H1 (cell line): ENCODE measurements at regions not wholly inside any gene's neighbourhood (a gene's known extent, or its start where the extent isn't known, plus 50 kb on each side); places are given as distances from the start of the nearest gene placed in this dataset.

ENCODE experiments used
- CTCF ChIA-PET: fragments of 300-600 bp; sonication (Branson Sonifier 250); formaldehyde crosslinking; loops from one replicate; lab custom pipeline; 2021; ENCODE audit not compliant: partially characterized antibody; lab: Charles Lee
- POLR2A ChIA-PET: fragments of 300-600 bp; sonication (Branson Sonifier 250); formaldehyde crosslinking; loops from one replicate; lab custom pipeline; 2021; ENCODE audit warnings: inconsistent platforms; ENCODE audit not compliant: partially characterized antibody; lab: Charles Lee
- DNase-seq, 2 experiments: peaks; one replicate each; pipeline versions ENCODE4 v3.0.0 to v3.0.0-alpha.2; 2010 to 2022; ENCODE audit warnings: low spot score in 2 of 2, low read depth in 1 of 2, mixed read lengths in 1 of 2
- FAIRE-seq: peaks from 2 replicates; lab custom pipeline; 2011; peaks lifted over from hg19 to GRCh38; lab: Jason Lieb, UNC
- H2AFZ ChIP-seq: 2 replicates; pipeline ENCODE4 v1.8.1; 2012; ENCODE audit warnings: low read length, inconsistent platforms
- H2AK5ac ChIP-seq: 2 replicates; pipeline ENCODE4 v1.6.1; 2013; ENCODE audit warnings: low read depth, low read length
- H2BK120ac ChIP-seq: replicated peaks from 2 replicates; pipeline ENCODE3; 2013; ENCODE audit warnings: low read depth, low read length, inconsistent platforms
- H2BK12ac ChIP-seq: 2 replicates; pipeline ENCODE4 v1.6.1; 2013; ENCODE audit warnings: low read depth, low read length
- H2BK15ac ChIP-seq: 2 replicates; pipeline ENCODE4 v1.6.1; 2013; ENCODE audit warnings: low read length
- H2BK20ac ChIP-seq: 2 replicates; pipeline ENCODE4 v1.6.1; 2013; ENCODE audit warnings: low read length
- H2BK5ac ChIP-seq: 2 replicates; pipeline ENCODE4 v1.6.1; 2013; ENCODE audit warnings: low read depth, low read length
- H3K14ac ChIP-seq: 2 replicates; pipeline ENCODE4 v1.6.1; 2013; ENCODE audit warnings: inconsistent platforms; ENCODE audit not compliant: insufficient read length
- H3K18ac ChIP-seq: 2 replicates; pipeline ENCODE4 v1.6.1; 2013; ENCODE audit warnings: low read length; ENCODE audit errors: extremely low read depth
- H3K23ac ChIP-seq: 2 replicates; pipeline ENCODE4 v1.6.1; 2013; ENCODE audit warnings: inconsistent platforms; ENCODE audit not compliant: insufficient read length
- H3K23me2 ChIP-seq: 2 replicates; pipeline ENCODE4 v1.6.1; 2013; ENCODE audit warnings: low read depth, low read length
- H3K27ac ChIP-seq: 2 replicates; pipeline ENCODE4 v1.6.1; 2011; ENCODE audit warnings: low read depth, low read length, inconsistent platforms
- H3K27me3 ChIP-seq, 4 experiments: replicated peaks in 1 of 4; 1 replicate in 1 of 4; 2 replicates in 3 of 4; pipeline versions ENCODE4 v1.6.1 to v1.8.1; 2011 to 2013; ENCODE audit warnings: low read length in 3 of 4, mild to moderate bottlenecking in 3 of 4, inconsistent platforms in 2 of 4, mixed read lengths in 2 of 4, moderate library complexity in 1 of 4; ENCODE audit not compliant: control insufficient read depth in 3 of 4, insufficient read depth in 3 of 4; ENCODE audit errors: extremely low read depth in 1 of 4
- H3K36me3 ChIP-seq, 4 experiments: 2 replicates each; pipeline versions ENCODE4 v1.6.1 to v1.8.1; 2011 to 2013; ENCODE audit warnings: mild to moderate bottlenecking in 4 of 4, low read length in 3 of 4, moderate library complexity in 2 of 4, control low read depth in 1 of 4, inconsistent platforms in 1 of 4; ENCODE audit not compliant: insufficient read depth in 4 of 4, control insufficient read depth in 2 of 4
- H3K4ac ChIP-seq: replicated peaks from 2 replicates; pipeline ENCODE3; 2013; ENCODE audit warnings: low read length, low read depth, mixed read lengths, inconsistent platforms; ENCODE audit not compliant: insufficient read length
- H3K4me1 ChIP-seq, 4 experiments: replicated peaks in 1 of 4; 1 replicate in 1 of 4; 2 replicates in 3 of 4; pipeline versions ENCODE4 v1.6.1 to v1.8.1; 2011 to 2013; ENCODE audit warnings: low read length in 3 of 4, inconsistent platforms in 2 of 4, mixed read lengths in 1 of 4; ENCODE audit not compliant: insufficient read depth in 4 of 4, control insufficient read depth in 3 of 4
- H3K4me2 ChIP-seq, 2 experiments: 2 replicates each; pipeline versions ENCODE4 v1.6.1 to v1.8.1; 2011 to 2013; ENCODE audit warnings: low read depth in 2 of 2, low read length in 2 of 2, control low read depth in 1 of 2, inconsistent platforms in 1 of 2, mild to moderate bottlenecking in 1 of 2; ENCODE audit not compliant: insufficient read depth in 1 of 2
- H3K4me3 ChIP-seq, 4 experiments: fragments of 200-600, 300-600 bp in 1 of 4; sonication (generic), shearing (Covaris generic), sonication (Bioruptor Twin) in 1 of 4; 2 replicates each; pipeline versions ENCODE4 v1.5.1 to v1.8.1; 2011 to 2016; ENCODE audit warnings: low read length in 4 of 4, low read depth in 3 of 4, control low read depth in 2 of 4, inconsistent platforms in 2 of 4, mild to moderate bottlenecking in 2 of 4, mixed read lengths in 1 of 4, moderate library complexity in 1 of 4; ENCODE audit not compliant: insufficient read depth in 2 of 4; ENCODE audit errors: extremely low read depth in 1 of 4
- H3K56ac ChIP-seq: replicated peaks from 2 replicates; pipeline ENCODE3; 2013; ENCODE audit warnings: low read depth, mild to moderate bottlenecking, mixed read lengths, low read length, inconsistent platforms; ENCODE audit not compliant: insufficient read length
- H3K79me1 ChIP-seq: 2 replicates; pipeline ENCODE4 v1.6.1; 2013; ENCODE audit warnings: low read depth, low read length, control low read depth
- H3K79me2 ChIP-seq, 2 experiments: 2 replicates each; pipeline versions ENCODE4 v1.6.1 to v1.8.1; 2012 to 2013; ENCODE audit warnings: low read length in 2 of 2, mild to moderate bottlenecking in 2 of 2, inconsistent platforms in 1 of 2; ENCODE audit not compliant: insufficient read depth in 2 of 2, control insufficient read depth in 1 of 2
- H3K9ac ChIP-seq, 4 experiments: replicated peaks in 1 of 4; 1 replicate in 1 of 4; 2 replicates in 3 of 4; pipeline versions ENCODE4 v1.6.1 to v1.8.1; 2011 to 2013; ENCODE audit warnings: low read depth in 3 of 4, low read length in 3 of 4, control low read depth in 2 of 4, mild to moderate bottlenecking in 2 of 4, moderate library complexity in 2 of 4, inconsistent platforms in 1 of 4; ENCODE audit errors: extremely low read depth in 1 of 4
- H3K9me3 ChIP-seq, 2 experiments: 2 replicates each; pipeline versions ENCODE4 v1.6.1 to v1.8.1; 2012 to 2013; ENCODE audit warnings: mild to moderate bottlenecking in 2 of 2, moderate library complexity in 2 of 2, control low read depth in 1 of 2, inconsistent platforms in 1 of 2, low read depth in 1 of 2, low read length in 1 of 2, mixed read lengths in 1 of 2; ENCODE audit not compliant: insufficient read depth in 2 of 2
- H4K20me1 ChIP-seq, 2 experiments: replicated peaks in 1 of 2; 2 replicates each; pipeline versions ENCODE3 to v1.8.1; 2011 to 2013; ENCODE audit warnings: inconsistent platforms in 2 of 2, low read length in 2 of 2, mild to moderate bottlenecking in 1 of 2; ENCODE audit not compliant: insufficient read depth in 2 of 2, control insufficient read depth in 1 of 2
- H4K5ac ChIP-seq: 2 replicates; pipeline ENCODE4 v1.6.1; 2013; ENCODE audit warnings: low read length, low read depth, mixed read lengths, inconsistent platforms; ENCODE audit not compliant: insufficient read length
- H4K8ac ChIP-seq: 2 replicates; pipeline ENCODE4 v1.8.0; 2013; ENCODE audit warnings: mild to moderate bottlenecking, moderate library complexity, low read length, inconsistent platforms; ENCODE audit not compliant: insufficient read depth; ENCODE audit errors: extremely low read depth
- H4K91ac ChIP-seq: replicated peaks from 2 replicates; pipeline ENCODE3; 2013; ENCODE audit warnings: low read length, mixed read lengths, inconsistent platforms; ENCODE audit not compliant: insufficient read length
- JUN ChIP-seq: IDR thresholded peaks from 2 replicates; pipeline ENCODE4 v1.6.1; 2011; ENCODE audit warnings: low read depth, mild to moderate bottlenecking, improper control_type of control experiment, low read length
- POLR2AphosphoS5 ChIP-seq: IDR thresholded peaks from 2 replicates; pipeline ENCODE4 v1.6.1; 2011; ENCODE audit warnings: low read depth, low read length
- TCF12 ChIP-seq: IDR thresholded peaks from 2 replicates; pipeline ENCODE4 v1.6.1; 2011; ENCODE audit warnings: low read depth, mild to moderate bottlenecking, low read length
- WGBS, 2 experiments: shearing (Covaris generic) in 1 of 2; methylation state at CpG; one replicate each; pipeline versions ENCODE4 v1.1.6 to v1.1.7; 2013 to 2015; ENCODE audit warnings: low lambda C conversion rate in 2 of 2, mixed read lengths in 2 of 2, inconsistent platforms in 1 of 2, low coverage in 1 of 2, missing lambda C conversion rate in 1 of 2; ENCODE audit not compliant: insufficient replicate concordance in 2 of 2, insufficient coverage in 1 of 2, insufficient read length in 1 of 2; ENCODE audit errors: extremely low coverage in 1 of 2, missing lambda C conversion rate in 1 of 2; 5-methylcytosine and 5-hydroxymethylcytosine counted together

GRCh38 chr11:127270851-127271250, 270.3 kb upstream of the KIRREL3 start:
- no peaks in the 10 kb centered on the region for H3K27me3 ChIP-seq
- H3K56ac ChIP-seq = no peak overlapping the region
- H2BK20ac ChIP-seq = no peak overlapping the region
- no peaks in the 10 kb centered on the region for H3K79me2 ChIP-seq
- H2AFZ ChIP-seq = no peak overlapping the region
- ChIA-PET POLR2A (no interaction called here), CTCF (interaction anchor here (0.8 kb wide), 1 partner anchor 16 kb away, joined by 3 read pairs; no protein-coding TSS in a partner anchor)
- H3K14ac ChIP-seq = no peak overlapping the region
- H2BK5ac ChIP-seq = no peak overlapping the region
- DNase-seq (no peak), FAIRE-seq (no peak)
- H2BK15ac ChIP-seq = no peak overlapping the region
- no peaks in the 10 kb centered on the region for H3K36me3 ChIP-seq
- no peak overlapping the region for H3K4me3 ChIP-seq
- peaks cover 0 to 3% (median 0%) of the 10 kb centered on the region in 4 experiments; a peak in 1 of 7 replicates for H3K4me1 ChIP-seq
- no peak overlapping the region for H2BK12ac ChIP-seq
- H3K9ac ChIP-seq = no peak overlapping the region
- H4K5ac ChIP-seq = no peak overlapping the region
- H4K8ac ChIP-seq = no peak overlapping the region
- H3K4ac ChIP-seq = no peak overlapping the region
- no peaks in the 10 kb centered on the region for H4K20me1 ChIP-seq
- H3K23me2 ChIP-seq = no peaks in the 10 kb centered on the region
- no peak overlapping the region for H3K23ac ChIP-seq
- WGBS, 2 experiments = 100% methylated on average over 2 of the region's 2 CpGs; no CpG with 5 or more reads in 1 of the 2 experiments
- no peak overlapping the region for H2AK5ac ChIP-seq
- no peak overlapping the region for H3K4me2 ChIP-seq
- no peak overlapping the region for H4K91ac ChIP-seq
- H3K18ac ChIP-seq = no peak overlapping the region
- peaks cover 2% of the 10 kb centered on the region in 2 experiments; a peak in 1 of 4 replicates for H3K9me3 ChIP-seq
- H3K27ac ChIP-seq = no peak overlapping the region
- no peaks in the 10 kb centered on the region for H3K79me1 ChIP-seq
- no peak overlapping the region for H2BK120ac ChIP-seq
- TF ChIP-seq POLR2AphosphoS5 (no peak), TCF12 (no peak), JUN (no peak)
